NCI-H446 (cell line): ENCODE measurements at regions not wholly inside any gene's neighbourhood (a gene's known extent, or its start where the extent isn't known, plus 50 kb on each side); places are given as distances from the start of the nearest gene placed in this dataset.
A peak's percentile ranks its signal among the peaks of the same experiment; 100 is the strongest.
"Not testable (repeated sequence)": the region's sequence is repeated elsewhere in the genome, so short reads cannot be mapped to it uniquely, and the experiment has no call there.

Source experiments
- DNase-seq, 2 experiments: peaks; one replicate each; lab custom pipeline; 2025; lab: John Stamatoyannopoulos, UW

GRCh38 chr18:66280470-66280869, 323.4 kb downstream of the CDH19 start:
- no peak for DNase-seq

DNA sequence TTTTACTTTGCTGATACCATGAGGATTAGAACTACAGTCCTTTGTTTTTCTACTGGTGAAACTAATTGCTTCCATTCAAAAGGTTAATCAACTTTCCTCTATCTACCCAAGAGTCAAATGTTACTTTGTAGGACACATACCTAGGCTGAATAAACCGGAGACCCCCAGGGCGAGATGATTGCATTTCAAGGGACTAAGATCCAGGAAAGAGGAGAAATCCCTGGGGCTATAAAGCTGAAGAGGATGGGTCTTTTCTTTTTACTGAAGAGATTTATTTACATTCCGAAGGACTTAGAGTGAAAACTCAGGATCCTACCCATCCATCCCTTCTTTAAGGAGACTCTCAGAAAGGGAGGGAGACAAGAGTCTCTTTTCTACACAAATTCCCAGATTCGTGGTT, 331.9 kb downstream of the CDH19 start:
- DNase-seq: no peak

GRCh38 chr18:66264130-66264529, 339.8 kb downstream of the CDH19 start:
- no peak for DNase-seq

- no peak for DNase-seq
Observed at GRCh38 chr18:66254121-66254520, 349.8 kb downstream of the CDH19 start.

GRCh38 chr18:66252703-66253102, 351.2 kb downstream of the CDH19 start:
- DNase-seq: no peak

GRCh38 chr18:66235206-66235605, 368.7 kb downstream of the CDH19 start:
- no peak for DNase-seq

DNA sequence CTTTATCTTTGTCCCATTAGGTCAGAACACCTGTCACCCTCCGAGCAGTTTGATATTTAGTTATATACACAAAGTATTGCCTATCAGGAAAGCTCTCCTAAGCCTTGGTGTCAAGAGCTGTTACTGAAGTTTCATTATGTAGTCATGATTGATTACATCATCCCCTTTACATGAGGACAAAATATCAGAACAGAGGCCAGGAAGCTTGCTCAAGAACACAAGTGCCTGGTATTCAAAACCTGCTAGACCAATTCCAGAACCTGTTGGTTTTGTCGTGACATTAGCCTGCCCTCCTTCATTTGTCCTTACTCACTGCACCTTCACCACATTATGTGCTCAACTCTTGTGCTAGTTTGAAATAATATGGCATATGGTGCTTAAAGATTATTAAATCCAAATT, 377.1 kb downstream of the CDH19 start:
- no peak for DNase-seq

GRCh38 chr18:66223317-66223716, 380.6 kb downstream of the CDH19 start:
- not testable (repeated sequence) for DNase-seq

DNA sequence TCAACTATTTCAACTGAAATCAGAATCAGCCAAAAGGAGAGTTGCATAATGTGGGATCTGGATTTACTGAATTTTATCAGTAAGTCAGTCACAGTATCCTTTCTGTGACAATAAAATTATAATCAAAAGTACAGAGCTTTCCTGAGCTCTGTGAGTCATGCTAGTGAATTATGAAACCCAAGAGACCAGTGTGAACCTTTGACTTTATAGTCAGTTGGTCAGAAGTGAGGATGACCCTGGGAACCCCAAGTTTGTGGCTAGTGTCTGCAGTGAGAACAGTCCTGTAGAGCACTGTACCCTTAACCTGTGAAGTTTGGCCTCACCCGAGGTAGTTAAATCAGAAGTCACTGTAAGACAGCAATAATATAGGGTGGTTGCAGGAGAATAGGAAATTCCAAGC, 381.7 kb downstream of the CDH19 start:
- no peak for DNase-seq

- no peak for DNase-seq
Observed at GRCh38 chr18:66219817-66220216, 384.1 kb downstream of the CDH19 start.

- no peak for DNase-seq
Observed at GRCh38 chr18:66211749-66212148, 392.1 kb downstream of the CDH19 start.

- DNase-seq: no peak
Observed at GRCh38 chr18:66210875-66211274, 393.0 kb downstream of the CDH19 start.

DNA sequence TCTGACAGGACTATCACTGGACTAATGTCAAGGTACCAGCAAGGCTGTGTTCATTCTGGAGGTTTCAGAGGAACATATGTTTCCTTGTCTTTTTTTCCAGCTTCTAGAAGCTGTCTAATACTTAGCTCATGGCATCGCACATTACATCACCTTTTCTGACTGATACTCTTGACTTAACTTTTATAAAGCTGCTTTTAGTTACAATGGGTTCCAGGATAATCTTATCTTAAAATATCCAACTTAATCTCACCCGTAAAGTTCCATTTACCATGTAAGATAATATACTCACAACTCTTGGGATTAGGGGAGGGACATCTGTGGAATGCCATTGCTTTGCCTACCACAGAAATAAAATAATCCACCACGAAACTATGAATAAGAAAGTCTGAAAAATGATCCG, 394.2 kb downstream of the CDH19 start:
- DNase-seq: no peak

- DNase-seq: no peak
Observed at GRCh38 chr18:66196805-66197204, 407.1 kb downstream of the CDH19 start.

GRCh38 chr18:66193938-66194337, 410.0 kb downstream of the CDH19 start:
- no peak for DNase-seq

DNA sequence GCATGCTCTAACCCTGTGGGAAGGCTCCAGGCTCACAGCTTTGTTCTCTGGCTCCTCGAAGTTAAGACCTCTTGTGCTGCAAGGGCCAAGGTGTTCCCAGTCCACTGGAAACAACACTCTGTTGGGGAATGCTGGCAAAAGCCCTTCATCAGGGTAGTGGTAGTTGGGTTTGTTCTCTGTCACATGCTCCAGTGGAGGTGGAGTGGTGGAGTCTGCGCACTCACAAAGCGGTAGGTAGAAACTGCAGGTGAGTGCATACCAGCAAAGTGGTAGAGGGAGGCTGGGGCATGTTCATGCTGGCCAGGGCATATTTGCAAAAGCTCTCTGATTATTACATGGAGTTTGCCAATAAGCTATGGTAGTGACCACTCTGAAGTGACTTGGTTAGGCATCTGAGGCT, 410.5 kb downstream of the CDH19 start:
- no peak for DNase-seq

DNA sequence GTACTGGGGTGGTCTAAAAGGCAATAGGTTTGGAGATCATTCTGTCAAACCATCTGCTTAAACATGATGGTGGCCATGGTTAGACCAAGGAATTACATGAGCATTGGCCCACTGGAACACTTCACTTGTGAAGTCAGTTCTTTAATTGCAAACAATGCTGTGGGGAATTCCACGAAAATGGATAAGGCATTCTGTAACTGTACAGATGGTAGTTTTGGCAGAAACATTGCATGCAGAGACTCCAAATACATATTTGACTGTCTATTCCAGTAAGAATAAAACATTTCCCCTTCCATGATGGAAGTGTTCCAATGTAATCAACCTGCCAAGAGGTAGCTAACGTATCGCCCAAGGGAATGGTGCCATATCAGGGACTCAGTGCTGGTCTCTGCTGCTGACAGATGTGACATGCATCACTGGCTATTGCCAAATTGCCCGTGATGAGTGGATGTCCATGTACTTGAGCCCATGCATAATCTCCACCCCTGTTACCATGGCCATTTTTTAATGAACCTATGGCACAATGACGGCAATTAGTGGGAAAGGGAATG, 417.9 kb downstream of the CDH7 start:
- peak; percentile 89 to 97 for DNase-seq

GRCh38 chr18:66167829-66168684, 417.2 kb downstream of the CDH7 start:
- peak; percentile 85 to 90 for DNase-seq

GRCh38 chr18:66160007-66160406, 409.2 kb downstream of the CDH7 start:
- no peak for DNase-seq

DNA sequence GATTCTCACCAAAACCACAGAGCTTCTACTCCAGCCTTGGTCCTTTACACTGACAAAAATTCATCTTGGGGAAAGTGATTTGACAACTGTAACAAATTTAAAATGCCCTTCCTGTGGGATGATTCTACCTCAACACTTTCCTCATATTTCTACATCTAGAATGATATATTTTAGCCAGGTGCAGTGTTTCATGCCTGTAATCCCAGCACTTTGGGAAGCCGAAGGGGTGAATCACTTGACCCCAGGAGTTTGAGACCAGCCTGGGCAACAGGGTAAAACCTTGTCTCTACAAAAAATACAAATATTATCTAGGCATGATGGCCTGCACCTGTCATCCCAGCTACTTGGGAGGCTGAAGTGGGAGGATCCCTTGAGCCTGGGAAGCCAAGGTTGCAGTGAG, 408.6 kb downstream of the CDH7 start:
- DNase-seq: no peak

DNA sequence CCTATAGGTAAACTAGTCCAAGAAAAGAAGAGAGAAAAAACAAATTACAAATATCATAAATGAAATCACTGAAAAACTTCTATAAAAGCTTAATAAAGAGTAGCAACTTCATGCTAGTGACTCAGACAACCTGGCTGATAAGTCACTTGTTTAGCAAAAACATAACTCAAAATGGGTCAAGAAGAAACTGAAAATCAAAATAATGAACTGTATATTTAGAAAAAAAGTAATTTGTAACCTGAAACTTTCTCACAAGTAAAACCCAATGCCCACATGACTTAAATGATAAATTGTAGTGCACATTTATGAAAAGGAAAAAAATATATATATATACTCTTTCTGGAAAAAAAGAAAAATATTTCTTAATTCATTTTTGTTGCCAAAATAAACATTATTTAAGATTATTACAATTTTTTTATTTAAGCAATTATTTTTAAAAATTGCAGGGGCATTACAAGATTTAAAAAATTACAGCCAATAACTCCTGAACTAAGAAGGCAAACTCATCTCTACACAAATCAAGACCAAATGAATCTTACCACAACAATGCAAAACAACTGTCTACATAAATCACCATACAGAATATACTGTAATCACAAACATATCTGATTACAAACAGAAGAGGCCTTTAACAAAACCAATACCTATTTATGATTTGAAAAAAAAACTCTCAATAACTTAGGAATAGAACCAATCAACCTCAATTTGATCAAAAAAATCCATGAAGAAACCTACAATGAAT, 406.3 kb downstream of the CDH7 start:
- DNase-seq: no peak

DNA sequence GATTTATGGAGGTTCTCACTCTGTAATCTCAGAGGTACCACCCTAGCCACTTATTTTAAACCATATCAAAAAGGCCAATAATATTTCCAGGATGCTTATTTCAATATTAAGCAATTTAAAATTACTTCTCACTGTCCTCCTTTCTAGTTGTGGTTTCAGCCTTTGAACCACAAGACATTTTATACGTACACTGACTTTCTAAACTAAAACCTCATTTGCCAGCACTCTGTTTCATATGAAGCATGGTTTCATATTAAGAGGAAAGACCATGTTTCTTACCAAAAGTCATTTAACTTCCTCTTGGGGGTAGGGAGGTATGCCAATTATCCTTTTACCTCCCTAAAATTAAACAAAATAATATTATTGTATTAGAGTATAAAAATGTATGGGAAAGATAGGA, 399.8 kb downstream of the CDH7 start:
- no peak for DNase-seq

DNA sequence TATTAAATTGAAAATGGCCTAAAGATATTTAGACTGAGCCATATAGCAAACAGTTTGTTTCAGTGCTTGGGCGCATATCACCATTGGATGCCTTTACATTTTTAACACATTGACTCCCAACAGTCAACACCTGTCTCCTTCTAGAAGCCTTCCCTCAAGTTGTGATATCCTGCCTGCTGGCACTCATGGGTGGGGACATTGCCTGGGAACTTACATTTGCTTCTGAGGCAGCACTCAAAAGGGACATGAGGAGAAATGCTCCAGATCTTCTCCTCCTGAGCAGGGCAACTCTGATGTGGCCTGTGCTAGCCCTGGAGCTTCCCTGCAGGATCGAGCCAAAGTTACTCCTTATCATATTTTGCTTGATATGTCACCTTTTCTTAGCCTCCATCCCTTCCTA, 392.2 kb downstream of the CDH7 start:
- no peak for DNase-seq
